ENCODE measurements at regions not wholly inside any gene's neighbourhood (a gene's known extent, or its start where the extent isn't known, plus 50 kb on each side); places are given as distances from the start of the nearest gene placed in this dataset.

GRCh38 chr5:165695796-165696195 lies 2190.4 kb downstream of the MAT2B start:
- no peak overlapping the region for H2AFZ ChIP-seq (ENCODE audit: low read length)
- no peak overlapping the region for H3K27ac ChIP-seq (ENCODE audit: low read depth, low read length, poor library complexity, severe bottlenecking)
- no peak for TF ChIP-seq CTCF (IDR thresholded peaks at IDR 0.05; ENCODE audit: low read length)

GRCh38 chr5:165705960-165706359 lies 2200.5 kb downstream of the MAT2B start:
- no peaks in the 10 kb centered on the region for H3K9me3 ChIP-seq (ENCODE audit: low read length)
- H3K27me3 ChIP-seq (ENCODE audit: insufficient read depth, low read length), result no peaks in the 10 kb centered on the region
- no peaks in the 10 kb centered on the region for H3K79me2 ChIP-seq (ENCODE audit: insufficient read depth, low read length)
- no peaks in the 10 kb centered on the region for H3K9me2 ChIP-seq (ENCODE audit: low read depth, low read length)
- H3F3A ChIP-seq (ENCODE audit: insufficient read depth, low read length), result no peaks in the 10 kb centered on the region
- TF ChIP-seq EZH2 (IDR thresholded peaks at IDR 0.05; ENCODE audit: borderline replicate concordance, low read length) (no peak), CTCF (IDR thresholded peaks at IDR 0.05; ENCODE audit: low read length) (no peak)
- no peaks in the 10 kb centered on the region for H4K20me1 ChIP-seq (ENCODE audit: insufficient read depth, low read length)
- no peak overlapping the region for H3K27ac ChIP-seq (ENCODE audit: low read depth, low read length, poor library complexity, severe bottlenecking)
- H3K36me3 ChIP-seq (ENCODE audit: insufficient read depth, low read length), result no peaks in the 10 kb centered on the region
- no peak overlapping the region for H3K9ac ChIP-seq (ENCODE audit: low read length)
- no peak overlapping the region for H3K4me2 ChIP-seq (ENCODE audit: low read length)
- H2AFZ ChIP-seq (ENCODE audit: low read length), result no peak overlapping the region
- no peaks in the 10 kb centered on the region for H3K4me1 ChIP-seq (ENCODE audit: insufficient read depth, low read length, severe bottlenecking)
- H3K4me3 ChIP-seq (ENCODE audit: low read depth, low read length, poor library complexity, severe bottlenecking), result no peak overlapping the region

More at GRCh38 chr5:165695796-165696195, 2190.4 kb downstream of the MAT2B start:
- Histone ChIP-seq H3K4me3 (ENCODE audit: low read depth, low read length, poor library complexity, severe bottlenecking) (no peak overlapping the region), H3K4me2 (ENCODE audit: low read length) (no peak overlapping the region), H3F3A (ENCODE audit: insufficient read depth, low read length) (no peaks in the 10 kb centered on the region), H3K27me3 (ENCODE audit: insufficient read depth, low read length) (no peaks in the 10 kb centered on the region), H4K20me1 (ENCODE audit: insufficient read depth, low read length) (no peaks in the 10 kb centered on the region), H3K4me1 (ENCODE audit: insufficient read depth, low read length, severe bottlenecking) (no peaks in the 10 kb centered on the region), H3K36me3 (ENCODE audit: insufficient read depth, low read length) (no peaks in the 10 kb centered on the region), H3K9ac (ENCODE audit: low read length) (no peak overlapping the region), H3K79me2 (ENCODE audit: insufficient read depth, low read length) (no peaks in the 10 kb centered on the region), H3K9me2 (ENCODE audit: low read depth, low read length) (no peaks in the 10 kb centered on the region), H3K9me3 (ENCODE audit: low read length) (no peaks in the 10 kb centered on the region)

GRCh38 chr5:165712011-165712410 lies 2206.6 kb downstream of the MAT2B start:
- TF ChIP-seq CTCF (IDR thresholded peaks at IDR 0.05; ENCODE audit: low read length), result no peak
- no peak for TF ChIP-seq EZH2 (IDR thresholded peaks at IDR 0.05; ENCODE audit: borderline replicate concordance, low read length)
- H2AFZ ChIP-seq (ENCODE audit: low read length), result no peak overlapping the region
- H3K9me3 ChIP-seq (ENCODE audit: low read length), result no peaks in the 10 kb centered on the region
- H3K27ac ChIP-seq (ENCODE audit: low read depth, low read length, poor library complexity, severe bottlenecking), result no peak overlapping the region
- no peaks in the 10 kb centered on the region for H3K27me3 ChIP-seq (ENCODE audit: insufficient read depth, low read length)
- H3K4me1 ChIP-seq (ENCODE audit: insufficient read depth, low read length, severe bottlenecking), result no peaks in the 10 kb centered on the region
- H3K9ac ChIP-seq (ENCODE audit: low read length), result no peak overlapping the region
- no peaks in the 10 kb centered on the region for H3K36me3 ChIP-seq (ENCODE audit: insufficient read depth, low read length)
- no peak overlapping the region for H3K4me3 ChIP-seq (ENCODE audit: low read depth, low read length, poor library complexity, severe bottlenecking)
- H3K9me2 ChIP-seq (ENCODE audit: low read depth, low read length), result no peaks in the 10 kb centered on the region
- H4K20me1 ChIP-seq (ENCODE audit: insufficient read depth, low read length), result no peaks in the 10 kb centered on the region
- no peaks in the 10 kb centered on the region for H3K79me2 ChIP-seq (ENCODE audit: insufficient read depth, low read length)
- H3F3A ChIP-seq (ENCODE audit: insufficient read depth, low read length), result no peaks in the 10 kb centered on the region
- no peak overlapping the region for H3K4me2 ChIP-seq (ENCODE audit: low read length)
